Astrocyte of the hippocampus (primary cell): ENCODE measurements at regions not wholly inside any gene's neighbourhood (a gene's known extent, or its start where the extent isn't known, plus 50 kb on each side); places are given as distances from the start of the nearest gene placed in this dataset.

Experiments
- DNase-seq: peaks from one replicate; pipeline ENCODE4 v3.0.0; 2011; ENCODE audit warnings: low read depth, low spot score

GRCh38 chr7:86012971-86013370, 630.7 kb upstream of the GRM3 start:
- DNase-seq: no peak

GRCh38 chr7:86008898-86009297, 634.8 kb upstream of the GRM3 start:
- no peak for DNase-seq

- DNase-seq: no peak
These were observed 636.8 kb upstream of the GRM3 start for GRCh38 chr7:86006909-86007308.

GRCh38 chr7:86002858-86003257, 640.9 kb upstream of the GRM3 start:
- DNase-seq: no peak

GRCh38 chr7:85997515-85997914, 646.2 kb upstream of the GRM3 start:
- DNase-seq: no peak

- no peak for DNase-seq
These were observed 648.6 kb upstream of the GRM3 start for GRCh38 chr7:85995101-85995500.

GRCh38 chr7:85980740-85981139, 663.0 kb upstream of the GRM3 start:
- DNase-seq: no peak

- DNase-seq: no peak
These were observed 669.5 kb upstream of the GRM3 start for GRCh38 chr7:85974176-85974575.

GRCh38 chr7:85972504-85973141, 671.1 kb upstream of the GRM3 start:
- DNase-seq: no peak

GRCh38 chr7:85954961-85955360, 688.7 kb upstream of the GRM3 start:
- DNase-seq: no peak

GRCh38 chr7:85950871-85951270, 692.8 kb upstream of the GRM3 start:
- no peak for DNase-seq

- no peak for DNase-seq
These were observed 693.3 kb upstream of the GRM3 start for GRCh38 chr7:85950418-85950817.

GRCh38 chr7:85947767-85948166, 695.9 kb upstream of the GRM3 start:
- DNase-seq: no peak

GRCh38 chr7:85940798-85941197, 702.9 kb upstream of the GRM3 start:
- no peak for DNase-seq

- DNase-seq: no peak
These were observed 711.8 kb upstream of the GRM3 start for GRCh38 chr7:85931919-85932318.

- no peak for DNase-seq
These were observed 715.2 kb upstream of the GRM3 start for GRCh38 chr7:85928500-85928899.

- no peak for DNase-seq
These were observed 716.5 kb upstream of the GRM3 start for GRCh38 chr7:85927226-85927625.

- DNase-seq: no peak
These were observed 719.6 kb upstream of the GRM3 start for GRCh38 chr7:85924062-85924461.

GRCh38 chr7:85916016-85916415, 727.7 kb upstream of the GRM3 start:
- DNase-seq: no peak

GRCh38 chr7:85914437-85914836, 727.6 kb upstream of the SEMA3D start:
- no peak for DNase-seq

- DNase-seq: no peak
These were observed 721.2 kb upstream of the SEMA3D start for GRCh38 chr7:85908051-85908450.

- no peak for DNase-seq
These were observed 711.1 kb upstream of the SEMA3D start for GRCh38 chr7:85897967-85898366.

GRCh38 chr7:85896531-85896930, 709.7 kb upstream of the SEMA3D start:
- DNase-seq: no peak

- no peak for DNase-seq
These were observed 709.0 kb upstream of the SEMA3D start for GRCh38 chr7:85895835-85896234.
